NCI-H524 treated with DMSO at 0.1 percent for 48 hours (cell line): ENCODE measurements at regions not wholly inside any gene's neighbourhood (a gene's known extent, or its start where the extent isn't known, plus 50 kb on each side); places are given as distances from the start of the nearest gene placed in this dataset.

Experiments used
- DNase-seq: peaks from one replicate; lab custom pipeline; 2025; lab: John Stamatoyannopoulos, UW

- no peak for DNase-seq
Observed at GRCh38 chr2:52934323-52934898, 833.2 kb upstream of the CHAC2 start.

GRCh38 chr2:52933878-52934277 lies 833.7 kb upstream of the CHAC2 start:
- no peak for DNase-seq

- no peak for DNase-seq
Observed at GRCh38 chr2:52931660-52932059, 835.9 kb upstream of the CHAC2 start.

GRCh38 chr2:52929412-52929811 lies 838.2 kb upstream of the CHAC2 start:
- no peak for DNase-seq

GRCh38 chr2:52919673-52920072 lies 847.9 kb upstream of the CHAC2 start:
- DNase-seq, result no peak

- no peak for DNase-seq
Observed at GRCh38 chr2:52918551-52918950, 849.1 kb upstream of the CHAC2 start.

- no peak for DNase-seq
Observed at GRCh38 chr2:52916981-52917380, 850.6 kb upstream of the CHAC2 start.

- DNase-seq, result peak; percentile 34
Observed at GRCh38 chr2:52904355-52904891, 863.2 kb upstream of the CHAC2 start.

GRCh38 chr2:52897511-52898044 lies 870.0 kb upstream of the CHAC2 start:
- DNase-seq, result no peak

GRCh38 chr2:52895726-52896340 lies 871.8 kb upstream of the CHAC2 start:
- no peak for DNase-seq

- no peak for DNase-seq
Observed at GRCh38 chr2:52886556-52886955, 881.0 kb upstream of the CHAC2 start.

- peak; percentile 33 for DNase-seq
Observed at GRCh38 chr2:52884761-52885352, 882.7 kb upstream of the CHAC2 start.

GRCh38 chr2:52882974-52883373 lies 884.6 kb upstream of the CHAC2 start:
- DNase-seq, result no peak

GRCh38 chr2:52881606-52882005 lies 886.0 kb upstream of the CHAC2 start:
- DNase-seq, result no peak

GRCh38 chr2:52880872-52881271 lies 886.7 kb upstream of the CHAC2 start:
- no peak for DNase-seq

- no peak for DNase-seq
Observed at GRCh38 chr2:52879561-52879960, 888.0 kb upstream of the CHAC2 start.

GRCh38 chr2:52877703-52878102 lies 889.9 kb upstream of the CHAC2 start:
- no peak for DNase-seq

GRCh38 chr2:52874466-52875106 lies 893.0 kb upstream of the CHAC2 start:
- DNase-seq, result no peak

GRCh38 chr2:52862801-52863200 lies 904.8 kb upstream of the CHAC2 start:
- no peak for DNase-seq

- DNase-seq, result no peak
Observed at GRCh38 chr2:52861596-52861995, 906.0 kb upstream of the CHAC2 start.

GRCh38 chr2:52859065-52859464 lies 908.5 kb upstream of the CHAC2 start:
- no peak for DNase-seq

- DNase-seq, result no peak
Observed at GRCh38 chr2:52857722-52858121, 909.9 kb upstream of the CHAC2 start.

GRCh38 chr2:52852006-52852405 lies 915.6 kb upstream of the CHAC2 start:
- no peak for DNase-seq
